B cell (primary cell): ENCODE measurements at regions not wholly inside any gene's neighbourhood (a gene's known extent, or its start where the extent isn't known, plus 50 kb on each side); places are given as distances from the start of the nearest gene placed in this dataset.

ENCODE experiments used
- ATAC-seq: fragments of 200-7000 bp; cut with Tn5 transposase; one replicate; pipeline ENCODE4 v1.10.0; 2021; ENCODE audit warnings: low read depth, mild to moderate bottlenecking, moderate number of reproducible peaks, moderate library complexity
- CTCF ChIA-PET: fragments of 350-600 bp; sonication (Branson Sonifier 250); formaldehyde crosslinking; loops from one replicate; lab custom pipeline; 2021; ENCODE audit warnings: antibody characterized with exemption, inconsistent platforms; lab: Charles Lee
- POLR2A ChIA-PET: fragments of 350-600 bp; sonication (Branson Sonifier 250); formaldehyde crosslinking; loops from one replicate; lab custom pipeline; 2021; ENCODE audit warnings: antibody characterized with exemption; lab: Charles Lee
- DNase-seq: peaks from one replicate; pipeline ENCODE4 v3.0.0; 2013
- H2AFZ ChIP-seq: 2 replicates; pipeline ENCODE4 v1.6.1; 2012; ENCODE audit warnings: mild to moderate bottlenecking, low read depth, low read length; ENCODE audit not compliant: insufficient read depth, poor library complexity, severe bottlenecking
- H3K27ac ChIP-seq, 2 donors: 1 replicate in 1 of 2; 2 replicates in 1 of 2; pipeline ENCODE4 v1.5.1; 2012 to 2013; ENCODE audit warnings: low read length in 2 of 2, mild to moderate bottlenecking in 2 of 2, moderate library complexity in 1 of 2
- H3K27me3 ChIP-seq, 4 experiments: fragments of 200-600 bp in 1 of 4; sonication (generic) in 1 of 4; replicated peaks in 1 of 4; 1 replicate in 2 of 4; 2 replicates in 2 of 4; pipeline versions ENCODE4 v1.6.1 to v1.7.0; 2013 to 2016; ENCODE audit warnings: low read length in 3 of 4, mild to moderate bottlenecking in 2 of 4, mixed read lengths in 1 of 4, moderate library complexity in 1 of 4; ENCODE audit not compliant: insufficient read depth in 4 of 4, control insufficient read depth in 3 of 4; ENCODE audit errors: control extremely low read depth in 1 of 4
- H3K36me3 ChIP-seq, 2 experiments: replicated peaks in 1 of 2; 1 replicate in 1 of 2; 2 replicates in 1 of 2; pipeline versions ENCODE4 v1.6.1 to v1.7.1; 2013; ENCODE audit warnings: low read length in 1 of 2; ENCODE audit not compliant: insufficient read depth in 2 of 2, control insufficient read depth in 1 of 2; ENCODE audit errors: control extremely low read depth in 1 of 2, extremely low read depth in 1 of 2
- H3K4me1 ChIP-seq, 2 donors: fragments of 200-600 bp in 1 of 2; sonication (generic) in 1 of 2; 1 replicate in 1 of 2; 2 replicates in 1 of 2; pipeline versions ENCODE4 v1.5.1 to v1.6.1; 2013 to 2017; ENCODE audit warnings: low read length in 2 of 2; ENCODE audit not compliant: control insufficient read depth in 2 of 2, insufficient read depth in 2 of 2
- H3K4me2 ChIP-seq: replicated peaks from 2 replicates; pipeline ENCODE3; 2012; ENCODE audit warnings: mild to moderate bottlenecking, low read depth, low read length; ENCODE audit not compliant: poor library complexity, severe bottlenecking
- H3K4me3 ChIP-seq, 5 experiments: fragments of 200-600 bp in 1 of 5; sonication (generic) in 1 of 5; 1 replicate in 3 of 5; 2 replicates in 2 of 5; pipeline versions ENCODE4 v1.5.1 to v1.7.0; 2011 to 2016; ENCODE audit warnings: low read length in 4 of 5, mild to moderate bottlenecking in 4 of 5, low read depth in 2 of 5, control low read depth in 1 of 5, moderate library complexity in 1 of 5; ENCODE audit not compliant: insufficient read depth in 1 of 5; ENCODE audit errors: control extremely low read depth in 1 of 5, extremely low read depth in 1 of 5
- H3K79me2 ChIP-seq: fragments of 200-600 bp; sonication (generic); one replicate; pipeline ENCODE4 v1.6.0; 2016; ENCODE audit warnings: low read length; ENCODE audit not compliant: control insufficient read depth, insufficient read depth
- H3K9ac ChIP-seq: fragments of 200-600 bp; sonication (generic); 2 replicates; pipeline ENCODE4 v1.6.1; 2017; ENCODE audit warnings: mild to moderate bottlenecking, low read length, moderate library complexity
- H3K9me3 ChIP-seq, 3 donors: one replicate each; pipeline versions ENCODE4 v1.6.1 to v1.7.1; 2013; ENCODE audit warnings: low read length in 2 of 3; ENCODE audit not compliant: control insufficient read depth in 2 of 3, insufficient read depth in 1 of 3; ENCODE audit errors: control extremely low read depth in 1 of 3
- H4K20me1 ChIP-seq: 2 replicates; pipeline ENCODE4 v1.6.0; 2012; ENCODE audit warnings: mild to moderate bottlenecking, low read length; ENCODE audit not compliant: insufficient read depth, control insufficient read depth, poor library complexity, severe bottlenecking
- H3K27ac Mint-ChIP-seq: one replicate; pipeline ENCODE4 v1.8.0; 2021; ENCODE audit warnings: mixed read lengths
- H3K27me3 Mint-ChIP-seq: one replicate; pipeline ENCODE4 v1.8.0; 2021; ENCODE audit warnings: mixed read lengths
- H3K4me1 Mint-ChIP-seq: one replicate; pipeline ENCODE4 v1.8.0; 2021; ENCODE audit warnings: mixed read lengths
- H3K4me3 Mint-ChIP-seq: one replicate; pipeline ENCODE4 v1.8.0; 2021; ENCODE audit warnings: mixed read lengths
- H3K9me3 Mint-ChIP-seq: one replicate; pipeline ENCODE4 v1.8.0; 2022; ENCODE audit warnings: mixed read lengths; ENCODE audit not compliant: insufficient read depth
- EZH2 ChIP-seq: IDR thresholded peaks from 2 replicates; pipeline ENCODE4 v1.6.1; 2012; ENCODE audit warnings: borderline replicate concordance, low read depth, mild to moderate bottlenecking, moderate library complexity, low read length; ENCODE audit not compliant: insufficient read depth, poor library complexity, severe bottlenecking
- WGBS: methylation state at CpG from one replicate; pipeline ENCODE4 v1.1.5; 2013; ENCODE audit warnings: missing lambda C conversion rate; ENCODE audit not compliant: insufficient coverage; 5-methylcytosine and 5-hydroxymethylcytosine counted together
- intact Hi-C: fragments of 100-400 bp; cut with micrococcal nuclease; formaldehyde crosslinking; loops from one replicate; pipeline ENCODE4 v1.10.0; 2022
- TF ChIP-seq, protein P1 (sequence below): fragments of 200-600 bp; IDR thresholded peaks from one replicate; pipeline ENCODE4 v1.8.0; 2022; ENCODE audit warnings: antibody characterized with exemption, mild to moderate bottlenecking

DNA sequence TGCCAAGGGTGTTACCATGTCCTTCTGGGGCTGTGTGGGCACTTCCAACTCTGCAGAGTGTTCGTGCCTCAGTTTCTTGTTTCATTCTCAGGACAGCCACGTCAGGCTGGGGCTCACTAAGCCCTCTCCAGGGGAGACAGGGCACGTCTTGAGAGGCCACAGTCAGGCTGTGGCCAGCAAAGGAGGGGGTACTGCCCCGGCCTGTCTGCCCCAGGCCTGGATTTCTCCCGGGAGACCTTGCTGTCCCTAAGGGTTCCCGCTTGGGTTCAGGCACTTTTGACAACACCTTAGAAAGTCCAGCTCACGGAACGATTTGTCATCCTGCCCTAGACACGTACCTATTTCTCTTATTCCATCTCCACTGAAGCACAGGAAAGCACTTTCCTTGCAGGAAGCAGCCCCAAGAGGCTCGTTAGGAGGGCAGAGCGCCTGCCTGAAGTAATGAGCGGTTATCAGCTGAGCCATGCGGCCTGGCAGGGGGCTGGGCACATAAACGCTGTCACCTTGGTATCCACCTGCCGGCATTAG, 290.4 kb upstream of the RTL1 start:
- Histone ChIP-seq H3K36me3 (no peaks in the 10 kb centered on the region), H3K4me3 (no peak overlapping the region), H3K9me3 (peaks cover 0 to 20% (median 0%) of the 10 kb centered on the region in 3 donors), H4K20me1 (no peaks in the 10 kb centered on the region), H3K27ac (no peak overlapping the region), H3K27me3 (no peaks in the 10 kb centered on the region), H3K4me1 (no peaks in the 10 kb centered on the region), H3K79me2 (no peaks in the 10 kb centered on the region), H3K4me2 (no peak overlapping the region), H3K9ac (no peak overlapping the region), H2AFZ (no peak overlapping the region)
- H3K27me3 Mint-ChIP-seq: no peaks in the 10 kb centered on the region
- no peak for TF ChIP-seq EZH2
- TF ChIP-seq, protein P1, sequence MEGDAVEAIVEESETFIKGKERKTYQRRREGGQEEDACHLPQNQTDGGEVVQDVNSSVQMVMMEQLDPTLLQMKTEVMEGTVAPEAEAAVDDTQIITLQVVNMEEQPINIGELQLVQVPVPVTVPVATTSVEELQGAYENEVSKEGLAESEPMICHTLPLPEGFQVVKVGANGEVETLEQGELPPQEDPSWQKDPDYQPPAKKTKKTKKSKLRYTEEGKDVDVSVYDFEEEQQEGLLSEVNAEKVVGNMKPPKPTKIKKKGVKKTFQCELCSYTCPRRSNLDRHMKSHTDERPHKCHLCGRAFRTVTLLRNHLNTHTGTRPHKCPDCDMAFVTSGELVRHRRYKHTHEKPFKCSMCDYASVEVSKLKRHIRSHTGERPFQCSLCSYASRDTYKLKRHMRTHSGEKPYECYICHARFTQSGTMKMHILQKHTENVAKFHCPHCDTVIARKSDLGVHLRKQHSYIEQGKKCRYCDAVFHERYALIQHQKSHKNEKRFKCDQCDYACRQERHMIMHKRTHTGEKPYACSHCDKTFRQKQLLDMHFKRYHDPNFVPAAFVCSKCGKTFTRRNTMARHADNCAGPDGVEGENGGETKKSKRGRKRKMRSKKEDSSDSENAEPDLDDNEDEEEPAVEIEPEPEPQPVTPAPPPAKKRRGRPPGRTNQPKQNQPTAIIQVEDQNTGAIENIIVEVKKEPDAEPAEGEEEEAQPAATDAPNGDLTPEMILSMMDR: no peak
- peaks cover 3% of the 10 kb centered on the region for H3K9me3 Mint-ChIP-seq
- no peak for DNase-seq
- intact Hi-C loops: no loop called here
- ChIA-PET CTCF (no interaction called here), POLR2A (no interaction called here)
- H3K27ac Mint-ChIP-seq: no peak overlapping the region
- WGBS: 82% methylated on average over 15 of the region's 15 CpGs
- no peak for ATAC-seq
- no peak overlapping the region for H3K4me3 Mint-ChIP-seq
- no peaks in the 10 kb centered on the region for H3K4me1 Mint-ChIP-seq

DNA sequence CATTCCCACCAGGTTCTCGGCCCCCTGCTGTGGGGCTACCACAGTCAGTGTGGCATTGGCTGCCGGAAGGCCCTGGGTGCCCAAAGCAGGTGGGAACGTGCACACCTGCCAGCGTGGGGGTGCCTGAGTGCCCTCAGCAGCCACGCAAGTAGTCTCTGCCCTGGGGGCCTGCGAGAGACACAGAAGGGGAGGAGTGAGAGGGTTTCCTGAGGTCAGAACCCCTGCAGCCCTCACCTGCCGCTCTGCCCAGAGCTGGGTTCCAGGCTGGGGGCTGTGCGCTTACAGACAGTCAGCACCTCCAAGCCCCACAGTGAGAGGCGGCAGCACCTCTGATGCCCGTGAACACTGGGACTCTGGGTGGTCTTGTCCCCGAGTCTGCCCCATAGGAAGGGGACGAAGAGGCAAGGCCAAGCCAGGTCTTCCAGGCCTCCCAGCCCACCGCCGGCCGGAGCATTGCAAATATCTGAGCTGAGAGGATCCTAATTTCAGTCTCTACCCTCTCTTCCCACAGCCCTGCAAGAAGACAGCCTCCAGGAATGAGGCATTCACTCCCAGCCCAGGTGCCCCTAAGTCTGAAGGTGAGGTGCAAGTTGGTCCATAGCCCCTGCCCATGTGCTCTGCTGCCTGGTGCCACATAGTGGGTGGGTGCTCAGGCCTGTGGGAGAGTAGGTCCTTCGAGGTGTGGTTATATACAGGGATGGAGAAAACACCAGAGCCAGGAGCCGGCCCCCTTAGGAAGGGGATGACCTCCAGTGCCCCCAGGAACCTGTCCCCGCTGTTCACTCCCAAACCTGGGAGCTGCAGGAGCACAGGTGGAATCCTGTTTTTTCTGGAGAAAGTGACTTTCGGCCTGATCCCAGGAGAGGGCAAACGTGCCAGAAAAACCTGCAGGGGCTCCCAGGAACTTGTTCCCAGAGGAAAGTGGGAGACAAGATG, 291.1 kb upstream of the RTL1 start:
- H3K27me3 Mint-ChIP-seq: no peaks in the 10 kb centered on the region
- H3K4me1 ChIP-seq: no peaks in the 10 kb centered on the region
- H3K27ac Mint-ChIP-seq: no peak overlapping the region
- no peaks in the 10 kb centered on the region for H4K20me1 ChIP-seq
- no peak overlapping the region for H3K4me3 Mint-ChIP-seq
- H3K36me3 ChIP-seq: no peaks in the 10 kb centered on the region
- 81% methylated on average over 17 of the region's 20 CpGs for WGBS
- no peak overlapping the region for H3K9ac ChIP-seq
- H3K27ac ChIP-seq: no peak overlapping the region
- ChIA-PET CTCF (no interaction called here), POLR2A (no interaction called here)
- TF ChIP-seq, protein P1: no peak
- intact Hi-C loops: no loop called here
- H3K4me1 Mint-ChIP-seq: no peaks in the 10 kb centered on the region
- H3K79me2 ChIP-seq: no peaks in the 10 kb centered on the region
- peaks cover 3% of the 10 kb centered on the region for H3K9me3 Mint-ChIP-seq
- H3K4me2 ChIP-seq: no peak overlapping the region
- H3K4me3 ChIP-seq: no peak overlapping the region
- no peaks in the 10 kb centered on the region for H3K27me3 ChIP-seq
- DNase-seq (no peak), ATAC-seq (no peak)
- no peak overlapping the region for H2AFZ ChIP-seq
- peaks cover 0 to 24% (median 0%) of the 10 kb centered on the region in 3 donors for H3K9me3 ChIP-seq
